Ascending aorta (tissue), 2 donors: ENCODE measurements at regions not wholly inside any gene's neighbourhood (a gene's known extent, or its start where the extent isn't known, plus 50 kb on each side); places are given as distances from the start of the nearest gene placed in this dataset.

Experiments
- DNase-seq, 2 donors: peaks; one replicate each; pipeline ENCODE4 v3.0.0-alpha.2; 2019; ENCODE audit warnings: low spot score in 2 of 2
- H3K27ac ChIP-seq, 2 donors: fragments of 200-600 bp; sonication (generic); one replicate each; pipeline ENCODE4 v1.5.1; 2016 to 2017; ENCODE audit warnings: mild to moderate bottlenecking in 1 of 2
- H3K27me3 ChIP-seq: fragments of 200-600 bp; sonication (generic); one replicate; pipeline ENCODE4 v1.5.1; 2017
- H3K36me3 ChIP-seq, 2 donors: fragments of 200-600 bp; sonication (generic); one replicate each; pipeline ENCODE4 v1.5.1; 2016
- H3K4me1 ChIP-seq, 2 donors: fragments of 200-600 bp; sonication (generic); one replicate each; pipeline ENCODE4 v1.5.1; 2016 to 2017; ENCODE audit warnings: mild to moderate bottlenecking in 1 of 2
- H3K4me3 ChIP-seq, 2 donors: fragments of 200-600 bp; sonication (generic); one replicate each; pipeline ENCODE4 v1.5.1; 2016 to 2017; ENCODE audit warnings: mild to moderate bottlenecking in 1 of 2
- H3K9me3 ChIP-seq, 2 donors: fragments of 200-600 bp; sonication (generic); one replicate each; pipeline ENCODE4 v1.5.1; 2016
- CTCF ChIP-seq, 3 experiments: fragments of 200-600 bp in 2 of 3; fragments of 450-650 bp in 1 of 3; sonication (generic) in 2 of 3; IDR thresholded peaks; one replicate each; pipeline ENCODE4 v1.5.1; 2016 to 2019; ENCODE audit warnings: antibody characterized with exemption in 3 of 3, mild to moderate bottlenecking in 1 of 3, moderate library complexity in 1 of 3
- intact Hi-C: fragments of 100-400 bp; cut with DNase I; formaldehyde crosslinking; loops from one replicate; pipeline ENCODE4 v1.15.1; 2023

DNA sequence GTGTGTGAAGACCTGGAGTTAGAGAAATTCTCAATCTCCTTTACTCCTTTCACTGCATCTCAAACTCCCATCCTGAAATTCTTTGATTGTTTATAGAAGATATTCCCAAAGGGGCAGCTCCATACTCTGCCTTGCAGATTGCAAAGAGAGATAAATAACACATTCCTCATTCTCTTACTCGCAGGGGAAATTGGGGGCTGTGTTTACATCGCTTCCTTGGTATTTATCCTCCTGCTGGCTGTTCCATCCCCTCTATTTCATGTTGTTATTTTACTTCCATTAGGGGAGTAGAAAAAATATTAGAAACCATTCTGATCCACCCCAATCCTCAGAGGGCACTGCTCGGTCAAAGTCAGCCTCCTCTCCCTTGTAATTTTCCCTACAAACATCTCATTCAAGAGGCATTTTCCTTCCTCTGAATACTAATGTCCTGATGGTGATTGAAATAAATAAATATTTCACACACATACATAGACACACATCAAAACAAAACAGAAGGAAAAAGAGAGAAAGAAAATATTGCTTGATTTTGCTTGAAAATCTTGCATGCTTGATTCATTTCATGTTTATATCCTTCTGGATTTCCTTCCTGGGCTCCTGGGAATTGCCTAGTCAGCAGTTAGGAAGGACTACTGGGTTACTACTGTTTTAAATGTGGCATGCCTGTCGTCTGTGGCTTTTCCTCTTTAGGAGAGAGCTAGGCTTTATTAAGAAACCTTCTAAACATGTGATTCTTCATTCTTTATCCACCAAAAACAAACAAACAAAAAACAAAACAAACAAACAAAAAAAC, 420.1 kb upstream of the PAPPA start:
- H3K9me3 ChIP-seq: peaks cover 0 to 5% of the 10 kb centered on the region in 2 donors
- no peaks in the 10 kb centered on the region for H3K27me3 ChIP-seq
- H3K27ac ChIP-seq: no peak overlapping the region
- DNase-seq: no peak
- intact Hi-C loops: no loop called here
- no peak overlapping the region for H3K4me3 ChIP-seq
- H3K36me3 ChIP-seq: no peaks in the 10 kb centered on the region
- TF ChIP-seq CTCF (IDR thresholded peaks at IDR 0.05): no peak
- H3K4me1 ChIP-seq: no peaks in the 10 kb centered on the region

- no peak for DNase-seq
- Histone ChIP-seq H3K27ac (no peak overlapping the region), H3K4me1 (no peaks in the 10 kb centered on the region), H3K27me3 (no peaks in the 10 kb centered on the region), H3K4me3 (no peak overlapping the region), H3K36me3 (no peaks in the 10 kb centered on the region), H3K9me3 (no peaks in the 10 kb centered on the region)
- TF ChIP-seq CTCF (IDR thresholded peaks at IDR 0.05): no peak
- intact Hi-C loops: no loop called here
Observed at GRCh38 chr9:115739096-115739875, 414.3 kb upstream of the PAPPA start.

DNA sequence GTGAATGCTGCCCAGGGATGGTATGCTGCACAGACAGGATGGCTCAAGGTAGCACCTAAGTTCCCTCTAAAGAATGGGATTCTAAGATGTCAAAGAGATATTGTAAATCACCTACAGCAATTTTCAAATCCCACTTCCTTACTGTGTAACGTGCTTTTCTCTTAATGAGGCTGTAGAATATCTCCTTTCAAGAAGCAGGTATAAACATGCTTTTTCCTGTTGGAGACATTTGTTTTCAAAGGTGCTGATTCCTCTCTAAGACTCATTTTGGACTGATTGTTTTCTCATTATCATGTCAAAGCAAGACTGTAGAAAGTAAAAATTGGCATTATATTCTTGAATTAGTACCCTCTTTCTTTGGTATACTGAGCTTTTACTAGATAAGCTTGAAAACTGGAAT, 412.6 kb upstream of the PAPPA start:
- TF ChIP-seq CTCF (IDR thresholded peaks at IDR 0.05): no peak
- DNase-seq: no peak
- H3K4me1 ChIP-seq: no peaks in the 10 kb centered on the region
- intact Hi-C loops: no loop called here
- no peak overlapping the region for H3K4me3 ChIP-seq
- H3K27ac ChIP-seq: no peak overlapping the region
- H3K9me3 ChIP-seq: no peaks in the 10 kb centered on the region
- H3K27me3 ChIP-seq: no peaks in the 10 kb centered on the region
- H3K36me3 ChIP-seq: no peaks in the 10 kb centered on the region

DNA sequence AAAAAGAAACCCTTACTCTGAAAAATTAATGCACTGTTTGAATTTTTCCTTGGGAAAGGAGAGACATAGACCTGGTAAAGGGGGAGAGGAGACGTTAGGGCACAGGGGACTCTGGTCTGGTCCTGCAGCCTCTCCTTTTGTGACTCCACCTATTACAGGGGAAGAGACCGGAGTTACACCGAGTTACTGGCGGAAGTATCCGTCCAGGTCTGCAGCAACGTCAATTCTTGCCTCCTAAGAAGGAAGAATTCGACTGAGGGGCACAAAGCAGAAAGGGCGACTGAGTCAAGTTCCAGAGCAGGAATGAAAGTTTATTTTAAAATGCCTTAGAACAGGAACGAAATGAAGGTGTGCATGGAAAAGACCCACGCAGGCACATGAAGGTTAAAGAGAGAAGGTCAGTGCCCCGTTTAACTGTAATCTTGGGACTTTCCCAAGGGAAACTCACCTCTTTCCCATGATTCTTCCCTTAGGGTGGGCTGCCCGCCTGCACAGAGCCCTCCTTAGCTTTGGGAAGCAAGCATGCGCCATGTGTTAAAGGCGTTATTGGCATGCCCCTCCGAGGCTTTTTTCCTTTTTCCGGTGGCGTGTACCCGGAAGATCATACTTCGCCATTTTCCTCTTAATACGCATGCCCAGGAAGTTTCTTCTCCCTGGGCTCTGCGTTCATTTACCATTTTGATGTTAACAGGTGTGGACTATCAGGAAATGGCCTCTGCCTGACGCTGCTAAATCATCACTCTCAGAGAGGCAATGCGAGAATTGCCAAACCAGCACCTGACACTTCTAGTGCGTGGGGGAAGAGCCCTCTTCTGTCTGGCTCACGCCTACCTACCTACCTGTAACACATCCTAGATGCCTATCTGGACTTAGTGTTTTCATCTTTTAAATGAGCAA, 409.6 kb upstream of the PAPPA start:
- Histone ChIP-seq H3K36me3 (no peaks in the 10 kb centered on the region), H3K4me3 (no peak overlapping the region), H3K9me3 (no peaks in the 10 kb centered on the region), H3K4me1 (no peaks in the 10 kb centered on the region), H3K27me3 (no peaks in the 10 kb centered on the region), H3K27ac (no peak overlapping the region)
- intact Hi-C loops: no loop called here
- no peak for DNase-seq
- no peak for TF ChIP-seq CTCF (IDR thresholded peaks at IDR 0.05)

DNA sequence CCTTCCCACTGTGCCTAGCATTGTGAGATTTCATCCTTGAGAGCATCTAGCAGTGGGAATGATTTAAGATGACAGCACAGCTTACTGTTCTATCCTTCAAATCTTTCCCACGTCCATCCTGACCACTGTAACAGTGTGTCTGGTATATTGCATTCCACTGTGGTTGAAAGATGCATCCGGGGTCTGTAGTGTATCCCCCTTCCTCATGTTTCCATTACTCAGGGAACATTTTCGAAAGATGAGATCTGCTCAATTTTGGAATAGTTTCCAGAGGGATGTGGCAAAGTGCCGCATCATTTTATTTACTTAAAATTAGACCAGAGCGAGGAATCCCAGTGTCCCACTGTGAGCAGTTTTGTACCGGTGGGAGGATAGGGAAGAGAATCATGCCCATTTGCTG, 407.1 kb upstream of the PAPPA start:
- intact Hi-C loops: no loop called here
- H3K4me1 ChIP-seq: no peaks in the 10 kb centered on the region
- H3K4me3 ChIP-seq: no peak overlapping the region
- no peaks in the 10 kb centered on the region for H3K27me3 ChIP-seq
- no peaks in the 10 kb centered on the region for H3K9me3 ChIP-seq
- no peak overlapping the region for H3K27ac ChIP-seq
- no peak for TF ChIP-seq CTCF (IDR thresholded peaks at IDR 0.05)
- no peak for DNase-seq
- no peaks in the 10 kb centered on the region for H3K36me3 ChIP-seq
